ENCODE measurements at regions not wholly inside any gene's neighbourhood (a gene's known extent, or its start where the extent isn't known, plus 50 kb on each side); places are given as distances from the start of the nearest gene placed in this dataset.

GRCh38 chr5:30831605-30832004, 361.9 kb upstream of the CDH6 start:
- DNase-seq, result no peak
- Histone ChIP-seq H3K27ac (no peak overlapping the region), H3K4me3 (ENCODE audit: low read depth, low read length) (no peak overlapping the region), H3K36me3 (replicated peaks) (no peaks in the 10 kb centered on the region), H3K27me3 (replicated peaks) (no peaks in the 10 kb centered on the region)
- in situ Hi-C loops (cut with HindIII; ENCODE audit: low pct_ligation_motif_present, low sequenced_read_pairs), result no loop called here
- TF ChIP-seq, protein P1, sequence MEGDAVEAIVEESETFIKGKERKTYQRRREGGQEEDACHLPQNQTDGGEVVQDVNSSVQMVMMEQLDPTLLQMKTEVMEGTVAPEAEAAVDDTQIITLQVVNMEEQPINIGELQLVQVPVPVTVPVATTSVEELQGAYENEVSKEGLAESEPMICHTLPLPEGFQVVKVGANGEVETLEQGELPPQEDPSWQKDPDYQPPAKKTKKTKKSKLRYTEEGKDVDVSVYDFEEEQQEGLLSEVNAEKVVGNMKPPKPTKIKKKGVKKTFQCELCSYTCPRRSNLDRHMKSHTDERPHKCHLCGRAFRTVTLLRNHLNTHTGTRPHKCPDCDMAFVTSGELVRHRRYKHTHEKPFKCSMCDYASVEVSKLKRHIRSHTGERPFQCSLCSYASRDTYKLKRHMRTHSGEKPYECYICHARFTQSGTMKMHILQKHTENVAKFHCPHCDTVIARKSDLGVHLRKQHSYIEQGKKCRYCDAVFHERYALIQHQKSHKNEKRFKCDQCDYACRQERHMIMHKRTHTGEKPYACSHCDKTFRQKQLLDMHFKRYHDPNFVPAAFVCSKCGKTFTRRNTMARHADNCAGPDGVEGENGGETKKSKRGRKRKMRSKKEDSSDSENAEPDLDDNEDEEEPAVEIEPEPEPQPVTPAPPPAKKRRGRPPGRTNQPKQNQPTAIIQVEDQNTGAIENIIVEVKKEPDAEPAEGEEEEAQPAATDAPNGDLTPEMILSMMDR (IDR thresholded peaks at IDR 0.05; ENCODE audit: low read depth, low read length, missing control alignments), result no peak

- no peaks in the 10 kb centered on the region for H3K36me3 ChIP-seq (replicated peaks)
- no peaks in the 10 kb centered on the region for H3K27me3 ChIP-seq (replicated peaks)
- no peak overlapping the region for H3K27ac ChIP-seq
- in situ Hi-C loops (cut with HindIII; ENCODE audit: low pct_ligation_motif_present, low sequenced_read_pairs), result no loop called here
- H3K4me3 ChIP-seq (ENCODE audit: low read depth, low read length), result no peak overlapping the region
- TF ChIP-seq, protein P1 (IDR thresholded peaks at IDR 0.05; ENCODE audit: low read depth, low read length, missing control alignments), result no peak
- DNase-seq, result no peak
Observed at GRCh38 chr5:30831123-30831522, 362.4 kb upstream of the CDH6 start.

GRCh38 chr5:30811298-30811697, 382.2 kb upstream of the CDH6 start:
- TF ChIP-seq, protein P1 (IDR thresholded peaks at IDR 0.05; ENCODE audit: low read depth, low read length, missing control alignments), result no peak
- Histone ChIP-seq H3K27ac (no peak overlapping the region), H3K36me3 (replicated peaks) (no peaks in the 10 kb centered on the region), H3K27me3 (replicated peaks) (no peaks in the 10 kb centered on the region), H3K4me3 (ENCODE audit: low read depth, low read length) (no peak overlapping the region)
- in situ Hi-C loops (cut with HindIII; ENCODE audit: low pct_ligation_motif_present, low sequenced_read_pairs), result no loop called here
- no peak for DNase-seq

GRCh38 chr5:30809933-30810332, 383.6 kb upstream of the CDH6 start:
- H3K4me3 ChIP-seq (ENCODE audit: low read depth, low read length), result no peak overlapping the region
- in situ Hi-C loops (cut with HindIII; ENCODE audit: low pct_ligation_motif_present, low sequenced_read_pairs), result no loop called here

GRCh38 chr5:30808996-30809395, 384.5 kb upstream of the CDH6 start:
- TF ChIP-seq, protein P1 (IDR thresholded peaks at IDR 0.05; ENCODE audit: low read depth, low read length, missing control alignments), result no peak
- DNase-seq, result peak; percentile 25
- no peak overlapping the region for H3K4me3 ChIP-seq (ENCODE audit: low read depth, low read length)
- H3K36me3 ChIP-seq (replicated peaks), result no peaks in the 10 kb centered on the region
- no peak overlapping the region for H3K27ac ChIP-seq
- no peaks in the 10 kb centered on the region for H3K27me3 ChIP-seq (replicated peaks)
- in situ Hi-C loops (cut with HindIII; ENCODE audit: low pct_ligation_motif_present, low sequenced_read_pairs), result no loop called here

More at GRCh38 chr5:30809933-30810332, 383.6 kb upstream of the CDH6 start:
- no peak for DNase-seq
- TF ChIP-seq, protein P1 (IDR thresholded peaks at IDR 0.05; ENCODE audit: low read depth, low read length, missing control alignments), result no peak
- Histone ChIP-seq H3K27ac (no peak overlapping the region), H3K36me3 (replicated peaks) (no peaks in the 10 kb centered on the region), H3K27me3 (replicated peaks) (no peaks in the 10 kb centered on the region)

DNA sequence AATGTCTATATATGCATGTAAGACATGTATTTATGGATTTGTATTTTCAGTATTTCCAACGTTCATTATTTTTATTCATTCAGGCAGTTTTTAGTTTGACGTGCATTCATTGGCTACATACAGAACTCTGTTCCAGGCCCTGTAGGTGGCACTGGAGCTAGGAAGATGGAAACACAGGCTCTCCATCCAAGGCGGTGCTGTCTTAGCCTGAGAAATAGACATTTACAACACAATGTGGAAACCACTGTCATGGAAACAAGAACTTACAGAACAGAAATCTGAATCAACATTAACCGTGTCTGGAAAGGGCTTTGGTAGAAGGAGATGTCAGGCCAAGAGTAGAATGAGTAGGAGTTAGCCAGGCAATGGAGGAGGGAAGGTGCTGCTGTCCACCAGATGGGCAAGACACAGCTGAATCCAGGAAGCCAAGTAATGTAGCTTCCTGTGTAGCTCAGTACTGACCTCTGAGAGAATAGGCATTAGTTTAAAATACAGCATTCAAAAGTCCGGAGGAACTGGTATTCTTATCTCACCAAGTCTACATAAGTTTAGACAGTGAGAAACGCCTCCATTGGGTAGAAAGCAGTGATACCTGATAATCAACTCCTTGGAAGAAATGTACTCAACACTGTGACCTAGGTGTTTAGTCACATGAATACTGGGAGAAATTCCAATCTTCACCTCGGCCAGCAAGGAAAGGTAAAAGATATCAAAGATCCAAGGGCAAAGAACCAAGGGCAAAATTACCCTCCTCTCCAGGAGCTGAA, 388.6 kb upstream of the CDH6 start:
- Histone ChIP-seq H3K4me3 (ENCODE audit: low read depth, low read length) (no peak overlapping the region), H3K27me3 (replicated peaks) (no peaks in the 10 kb centered on the region), H3K27ac (no peak overlapping the region), H3K36me3 (replicated peaks) (no peaks in the 10 kb centered on the region)
- peak; percentile 76 for DNase-seq
- TF ChIP-seq, protein P1 (IDR thresholded peaks at IDR 0.05; ENCODE audit: low read depth, low read length, missing control alignments), result peak; percentile 69
- in situ Hi-C loops (cut with HindIII; ENCODE audit: low pct_ligation_motif_present, low sequenced_read_pairs), result no loop called here

All from brain microvascular endothelial cell (primary cell).